Endothelial cell (in vitro differentiated cells): ENCODE measurements at regions not wholly inside any gene's neighbourhood (a gene's known extent, or its start where the extent isn't known, plus 50 kb on each side); places are given as distances from the start of the nearest gene placed in this dataset.

Experiments used
- DNase-seq: peaks from one replicate; pipeline ENCODE4 v3.0.0; 2021; ENCODE audit warnings: low spot score
- H3K27ac Mint-ChIP-seq: one replicate; pipeline ENCODE4 v1.8.0; 2021; ENCODE audit warnings: mixed read lengths, inconsistent platforms; ENCODE audit not compliant: unreplicated experiment
- H3K27me3 Mint-ChIP-seq: one replicate; pipeline ENCODE4 v1.8.0; 2021; ENCODE audit warnings: mild to moderate bottlenecking, moderate library complexity, mixed read lengths, inconsistent platforms; ENCODE audit not compliant: unreplicated experiment
- H3K36me3 Mint-ChIP-seq: one replicate; pipeline ENCODE4 v1.8.0; 2021; ENCODE audit warnings: mild to moderate bottlenecking, low read depth, mixed read lengths, inconsistent platforms; ENCODE audit not compliant: unreplicated experiment
- H3K4me1 Mint-ChIP-seq: one replicate; pipeline ENCODE4 v1.8.0; 2021; ENCODE audit warnings: mild to moderate bottlenecking, mixed read lengths, inconsistent platforms; ENCODE audit not compliant: unreplicated experiment
- H3K4me3 Mint-ChIP-seq: one replicate; pipeline ENCODE4 v1.8.0; 2021; ENCODE audit warnings: mild to moderate bottlenecking, mixed read lengths, inconsistent platforms; ENCODE audit not compliant: unreplicated experiment
- H3K9me3 Mint-ChIP-seq: one replicate; pipeline ENCODE4 v1.8.0; 2021; ENCODE audit warnings: mixed read lengths, inconsistent platforms; ENCODE audit not compliant: unreplicated experiment
- TF ChIP-seq, protein P1 (sequence below): fragments of 200-600 bp; sonication (generic); IDR thresholded peaks from one replicate; pipeline ENCODE4 v1.5.0; 2021; ENCODE audit warnings: antibody characterized with exemption; ENCODE audit not compliant: unreplicated experiment

DNA sequence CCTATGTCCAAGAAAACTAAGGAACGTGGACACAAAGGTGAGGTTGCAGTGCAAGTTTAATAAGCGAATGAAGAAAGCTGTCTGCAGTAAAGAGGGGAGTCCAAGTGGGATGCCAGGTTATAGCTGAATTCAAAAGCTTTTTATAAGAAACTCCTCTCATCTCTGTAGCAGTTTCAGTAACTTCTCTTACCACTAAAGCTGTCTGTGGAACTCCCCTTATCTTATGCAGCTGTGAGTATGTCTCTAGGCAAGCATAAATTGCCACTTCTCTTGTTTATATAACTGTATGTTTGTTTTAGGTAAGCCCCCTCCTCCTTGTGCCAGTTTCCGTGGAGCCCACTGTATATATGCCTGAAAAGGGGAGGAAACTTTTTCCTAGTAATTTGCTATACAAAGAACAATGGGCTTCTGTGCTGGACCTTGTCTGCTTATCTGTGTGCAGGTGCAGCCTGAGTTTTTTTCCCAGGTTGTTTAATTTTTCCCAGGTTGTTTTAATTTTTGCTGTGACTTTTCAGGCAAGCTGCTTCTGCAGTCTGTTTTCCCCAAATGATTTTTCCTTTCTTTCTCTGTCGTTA lies 875.1 kb upstream of the EPHA6 start:
- Mint-ChIP-seq H3K4me3 (no peak overlapping the region), H3K9me3 (no peaks in the 10 kb centered on the region), H3K4me1 (peaks cover 9% of the 10 kb centered on the region), H3K27ac (no peak overlapping the region), H3K27me3 (peaks cover 2% of the 10 kb centered on the region), H3K36me3 (no peaks in the 10 kb centered on the region)
- TF ChIP-seq, protein P1, sequence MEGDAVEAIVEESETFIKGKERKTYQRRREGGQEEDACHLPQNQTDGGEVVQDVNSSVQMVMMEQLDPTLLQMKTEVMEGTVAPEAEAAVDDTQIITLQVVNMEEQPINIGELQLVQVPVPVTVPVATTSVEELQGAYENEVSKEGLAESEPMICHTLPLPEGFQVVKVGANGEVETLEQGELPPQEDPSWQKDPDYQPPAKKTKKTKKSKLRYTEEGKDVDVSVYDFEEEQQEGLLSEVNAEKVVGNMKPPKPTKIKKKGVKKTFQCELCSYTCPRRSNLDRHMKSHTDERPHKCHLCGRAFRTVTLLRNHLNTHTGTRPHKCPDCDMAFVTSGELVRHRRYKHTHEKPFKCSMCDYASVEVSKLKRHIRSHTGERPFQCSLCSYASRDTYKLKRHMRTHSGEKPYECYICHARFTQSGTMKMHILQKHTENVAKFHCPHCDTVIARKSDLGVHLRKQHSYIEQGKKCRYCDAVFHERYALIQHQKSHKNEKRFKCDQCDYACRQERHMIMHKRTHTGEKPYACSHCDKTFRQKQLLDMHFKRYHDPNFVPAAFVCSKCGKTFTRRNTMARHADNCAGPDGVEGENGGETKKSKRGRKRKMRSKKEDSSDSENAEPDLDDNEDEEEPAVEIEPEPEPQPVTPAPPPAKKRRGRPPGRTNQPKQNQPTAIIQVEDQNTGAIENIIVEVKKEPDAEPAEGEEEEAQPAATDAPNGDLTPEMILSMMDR: no peak
- DNase-seq: no peak

DNA sequence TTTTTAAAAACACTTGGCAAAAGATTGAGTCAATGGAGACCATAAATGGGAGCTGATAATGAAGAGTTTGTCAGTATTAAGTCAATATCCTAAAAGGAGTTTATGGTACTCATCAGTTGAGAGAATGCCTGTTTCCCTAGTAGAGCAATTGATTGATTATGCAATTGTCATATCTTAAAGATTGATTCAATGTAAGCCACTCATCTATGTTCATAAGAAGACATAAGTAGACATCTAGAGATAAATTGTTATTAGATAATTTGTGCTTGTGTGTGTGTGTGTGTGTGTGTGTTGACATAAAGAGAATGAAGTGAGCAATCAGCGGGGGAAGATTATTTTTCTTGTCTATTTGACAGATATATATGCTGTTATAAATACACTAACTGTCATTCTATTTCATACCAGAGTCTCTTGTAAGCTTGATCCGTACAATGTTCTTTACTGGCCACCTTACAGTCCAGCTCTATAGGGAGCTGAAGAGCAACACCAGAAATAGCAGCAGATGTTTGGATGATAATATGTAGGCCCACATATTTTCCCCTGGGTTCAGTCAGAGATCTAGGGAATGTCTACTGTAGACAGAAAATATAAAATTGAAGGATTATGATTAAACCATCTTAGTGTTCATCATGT lies 848.6 kb upstream of the EPHA6 start:
- TF ChIP-seq, protein P1: no peak
- Mint-ChIP-seq H3K9me3 (no peaks in the 10 kb centered on the region), H3K27ac (no peak overlapping the region), H3K4me1 (no peaks in the 10 kb centered on the region), H3K36me3 (no peaks in the 10 kb centered on the region), H3K4me3 (no peak overlapping the region), H3K27me3 (no peaks in the 10 kb centered on the region)
- DNase-seq: no peak

DNA sequence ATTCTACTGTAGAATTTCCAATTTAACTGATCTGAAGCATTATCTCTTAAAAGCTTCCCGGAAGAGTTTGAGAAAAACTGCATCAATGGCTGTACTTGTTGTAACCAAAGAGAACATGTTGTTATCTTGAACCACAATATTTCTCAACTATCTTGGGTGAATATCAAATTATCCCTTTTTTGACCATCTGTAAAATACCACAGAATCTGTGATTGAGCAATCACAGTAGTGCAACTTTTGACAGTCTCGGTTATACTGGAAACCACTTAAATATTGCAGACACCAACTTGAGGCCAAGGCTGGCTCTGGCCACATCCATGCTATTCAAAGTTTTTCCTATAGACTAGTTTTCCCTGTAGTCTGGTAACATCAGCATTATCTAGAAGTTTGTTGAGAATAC lies 842.8 kb upstream of the EPHA6 start:
- no peaks in the 10 kb centered on the region for H3K36me3 Mint-ChIP-seq
- no peak overlapping the region for H3K4me3 Mint-ChIP-seq
- H3K9me3 Mint-ChIP-seq: no peaks in the 10 kb centered on the region
- no peaks in the 10 kb centered on the region for H3K4me1 Mint-ChIP-seq
- TF ChIP-seq, protein P1: no peak
- no peak for DNase-seq
- no peak overlapping the region for H3K27ac Mint-ChIP-seq
- no peaks in the 10 kb centered on the region for H3K27me3 Mint-ChIP-seq

DNA sequence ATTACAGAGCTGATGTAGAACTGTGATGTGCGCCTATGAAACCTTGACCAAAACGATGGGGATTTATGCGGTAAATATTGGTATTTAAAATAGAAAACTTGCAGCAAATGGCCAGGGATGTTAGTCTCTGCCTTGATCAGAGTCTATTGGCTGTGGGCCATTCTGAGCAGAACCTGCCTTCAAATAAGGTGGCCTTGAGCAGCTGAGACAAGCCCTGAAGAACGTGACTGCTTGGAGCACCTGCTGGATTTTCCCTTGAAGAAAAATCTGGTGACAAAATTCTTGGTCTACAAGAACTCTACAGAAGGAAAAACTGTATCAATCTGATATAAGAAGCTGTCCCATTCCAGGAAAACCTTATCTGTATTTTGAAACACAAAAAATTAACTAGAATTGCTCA lies 820.1 kb upstream of the EPHA6 start:
- DNase-seq: no peak
- H3K27me3 Mint-ChIP-seq: no peaks in the 10 kb centered on the region
- H3K27ac Mint-ChIP-seq: no peak overlapping the region
- H3K4me1 Mint-ChIP-seq: no peaks in the 10 kb centered on the region
- H3K4me3 Mint-ChIP-seq: no peak overlapping the region
- H3K9me3 Mint-ChIP-seq: no peaks in the 10 kb centered on the region
- H3K36me3 Mint-ChIP-seq: no peaks in the 10 kb centered on the region
- TF ChIP-seq, protein P1: no peak

DNA sequence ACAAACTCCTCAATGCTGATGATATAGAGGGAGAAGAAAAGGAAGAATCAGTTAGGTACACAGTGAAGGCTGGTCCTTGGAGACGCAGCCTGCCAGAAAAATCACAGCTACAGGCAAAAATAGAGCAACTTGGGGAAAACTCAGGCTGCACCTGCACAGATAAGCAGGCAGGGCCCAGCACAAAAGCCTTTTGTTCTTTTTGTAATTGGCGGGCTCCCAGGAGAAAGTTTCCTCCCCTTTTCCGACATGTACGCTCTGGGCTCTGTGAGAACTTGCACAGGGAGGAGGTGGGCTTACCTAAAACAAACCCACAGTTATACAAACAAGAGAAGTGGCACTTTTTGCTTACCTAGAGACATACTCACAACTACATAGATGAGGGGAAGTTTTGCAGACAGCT lies 813.4 kb upstream of the EPHA6 start:
- TF ChIP-seq, protein P1: no peak
- Mint-ChIP-seq H3K27me3 (no peaks in the 10 kb centered on the region), H3K27ac (no peak overlapping the region), H3K9me3 (no peaks in the 10 kb centered on the region), H3K4me3 (no peak overlapping the region), H3K4me1 (no peaks in the 10 kb centered on the region), H3K36me3 (no peaks in the 10 kb centered on the region)
- DNase-seq: no peak
